Uterus (tissue), 2 donors: ENCODE measurements at regions not wholly inside any gene's neighbourhood (a gene's known extent, or its start where the extent isn't known, plus 50 kb on each side); places are given as distances from the start of the nearest gene placed in this dataset.

ENCODE experiments used
- CTCF ChIP-seq, 4 experiments: fragments of 200-600 bp in 2 of 4; fragments of 450-650 bp in 2 of 4; sonication (generic) in 2 of 4; IDR thresholded peaks; one replicate each; pipeline ENCODE4 v1.5.1; 2016 to 2019; ENCODE audit warnings: antibody characterized with exemption in 4 of 4, mild to moderate bottlenecking in 2 of 4, moderate library complexity in 1 of 4
- POLR2A ChIP-seq, 2 donors: fragments of 450-650 bp; IDR thresholded peaks; one replicate each; pipeline ENCODE4 v1.6.1; 2016; ENCODE audit warnings: antibody characterized with exemption in 2 of 2, mild to moderate bottlenecking in 1 of 2, moderate library complexity in 1 of 2

GRCh38 chr12:28066879-28067278 is 94.3 kb upstream of the PTHLH start:
- TF ChIP-seq CTCF (IDR thresholded peaks at IDR 0.05) (no peak), POLR2A (IDR thresholded peaks at IDR 0.05) (no peak)
